Esophagus mucosa (tissue), 1 donor: ENCODE measurements at regions not wholly inside any gene's neighbourhood (a gene's known extent, or its start where the extent isn't known, plus 50 kb on each side); places are given as distances from the start of the nearest gene placed in this dataset.

Experiments used
- ATAC-seq: fragments of 200-7000 bp; cut with Tn5 transposase; one replicate; pipeline ENCODE4 v1.9.1; 2020
- donor health status: DM: yes; HTN: yes; CAD: no.

GRCh38 chr3:39751286-39751685, 58.1 kb upstream of the MYRIP start:
- ATAC-seq = no peak

DNA sequence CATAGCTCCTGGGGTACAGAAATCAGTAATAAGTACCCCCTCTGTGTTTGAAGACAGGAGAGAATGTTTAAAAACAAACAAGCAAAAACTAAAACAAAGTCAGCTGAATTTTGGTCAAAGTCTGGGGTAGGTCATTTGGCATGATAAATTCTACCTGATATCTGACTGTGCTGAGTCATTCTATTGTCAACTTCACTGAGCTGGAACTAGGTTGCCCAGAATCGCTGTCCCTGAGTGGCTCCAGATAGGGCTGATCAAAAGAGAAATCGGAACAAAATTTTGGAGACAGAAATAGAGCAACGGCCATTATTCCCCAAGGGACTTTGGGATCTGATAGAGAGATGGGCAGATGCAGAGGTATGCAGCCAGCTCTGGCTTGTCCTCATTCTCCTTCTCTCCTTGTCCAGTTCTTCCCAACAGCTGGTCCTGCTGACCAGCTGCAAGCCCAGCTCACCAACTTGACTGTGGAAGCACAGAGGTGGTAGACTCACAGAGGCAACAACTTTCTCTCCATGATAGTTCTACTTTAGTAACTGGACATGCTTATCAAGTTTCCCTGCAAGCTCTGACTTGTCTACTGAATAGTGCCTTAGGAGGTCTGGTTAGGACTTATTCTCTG, 57.3 kb upstream of the MYRIP start:
- ATAC-seq = no peak

GRCh38 chr3:39752751-39753150, 56.7 kb upstream of the MYRIP start:
- ATAC-seq = no peak

DNA sequence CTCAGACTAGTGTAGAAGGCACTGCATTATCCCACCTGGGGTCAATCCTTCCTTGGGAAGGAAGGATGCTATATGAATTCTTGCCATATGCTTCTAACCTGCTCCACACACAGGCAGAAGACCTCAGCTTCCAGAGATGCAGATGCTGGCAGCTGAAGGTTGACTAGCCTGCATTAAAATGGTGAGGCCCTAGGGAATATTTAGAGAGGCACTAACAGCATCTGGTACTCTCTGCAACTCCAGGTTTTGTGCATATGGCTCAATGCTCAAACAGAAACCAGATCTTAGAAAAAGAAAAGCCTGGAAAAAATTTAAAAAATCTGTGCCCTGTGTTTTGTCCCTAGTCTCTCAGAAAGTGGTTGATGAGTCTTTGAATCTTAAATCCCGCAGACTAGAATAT, 56.0 kb upstream of the MYRIP start:
- no peak for ATAC-seq

GRCh38 chr3:39754549-39754948, 54.9 kb upstream of the MYRIP start:
- ATAC-seq = no peak

- ATAC-seq = no peak
Measured at GRCh38 chr3:39755100-39755499, 54.3 kb upstream of the MYRIP start.

DNA sequence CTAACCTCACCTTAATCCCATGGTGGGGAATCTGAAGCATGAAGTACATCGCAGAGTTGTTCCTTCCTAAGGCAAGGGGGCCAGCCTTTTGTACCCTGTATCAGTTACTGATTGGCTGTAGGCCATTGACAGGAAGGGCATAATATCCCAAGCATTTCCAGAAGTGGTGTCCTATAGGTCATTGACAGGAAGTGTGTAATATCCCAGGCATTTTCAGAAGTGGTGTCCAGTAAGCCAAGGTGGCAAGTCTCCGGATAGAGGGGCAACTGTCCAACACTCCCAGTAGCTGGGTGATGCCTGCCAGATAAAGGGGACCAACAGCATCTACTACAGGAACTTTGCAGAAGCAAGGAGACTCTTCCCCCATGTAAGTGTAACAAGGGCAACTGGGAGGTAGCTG, 52.1 kb upstream of the MYRIP start:
- no peak for ATAC-seq
